Common myeloid progenitor, CD34-positive (primary cell): ENCODE measurements at regions not wholly inside any gene's neighbourhood (a gene's known extent, or its start where the extent isn't known, plus 50 kb on each side); places are given as distances from the start of the nearest gene placed in this dataset.

ENCODE experiments used
- CTCF ChIA-PET: fragments of 350-600 bp; sonication (Branson Sonifier 250); formaldehyde crosslinking; loops from one replicate; lab custom pipeline; 2021; ENCODE audit warnings: antibody characterized with exemption; lab: Charles Lee
- POLR2A ChIA-PET: fragments of 350-600 bp; sonication (Branson Sonifier 250); formaldehyde crosslinking; loops from one replicate; lab custom pipeline; 2021; ENCODE audit warnings: antibody characterized with exemption; lab: Charles Lee
- DNase-seq, 3 donors: peaks; one replicate each; pipeline versions ENCODE4 v3.0.0 to v3.0.0-alpha.2; 2013
- H3K27ac ChIP-seq, 2 experiments: 1 replicate in 1 of 2; 2 replicates in 1 of 2; pipeline ENCODE4 v1.7.0; 2013; ENCODE audit warnings: inconsistent platforms in 2 of 2, low read length in 2 of 2, mild to moderate bottlenecking in 2 of 2, low read depth in 1 of 2, moderate library complexity in 1 of 2; ENCODE audit not compliant: severe bottlenecking in 2 of 2, insufficient read depth in 1 of 2, poor library complexity in 1 of 2
- H3K27me3 ChIP-seq, 5 experiments: replicated peaks in 2 of 5; 1 replicate in 3 of 5; 2 replicates in 2 of 5; pipeline versions ENCODE4 v1.6.1 to v1.7.0; 2013; ENCODE audit warnings: low read length in 4 of 5, mild to moderate bottlenecking in 2 of 5, moderate library complexity in 2 of 5, inconsistent platforms in 1 of 5; ENCODE audit not compliant: insufficient read depth in 5 of 5, control insufficient read depth in 4 of 5
- H3K36me3 ChIP-seq, 4 experiments: 1 replicate in 2 of 4; 2 replicates in 2 of 4; pipeline versions ENCODE4 v1.6.1 to v1.7.0; 2013; ENCODE audit warnings: low read length in 3 of 4, control low read depth in 1 of 4, mild to moderate bottlenecking in 1 of 4; ENCODE audit not compliant: control insufficient read depth in 4 of 4, insufficient read depth in 4 of 4
- H3K4me1 ChIP-seq, 4 experiments: 1 replicate in 3 of 4; 2 replicates in 1 of 4; pipeline versions ENCODE4 v1.6.1 to v1.7.1; 2013; ENCODE audit warnings: low read length in 3 of 4, mild to moderate bottlenecking in 3 of 4, control low read depth in 1 of 4, inconsistent platforms in 1 of 4, moderate library complexity in 1 of 4; ENCODE audit not compliant: control insufficient read depth in 4 of 4, insufficient read depth in 4 of 4; ENCODE audit errors: control extremely low read depth in 1 of 4
- H3K4me3 ChIP-seq, 7 experiments: 1 replicate in 4 of 7; 2 replicates in 3 of 7; pipeline versions ENCODE4 v1.5.1 to v1.7.0; 2013; ENCODE audit warnings: mild to moderate bottlenecking in 7 of 7, low read length in 6 of 7, moderate library complexity in 6 of 7, inconsistent platforms in 2 of 7, low read depth in 2 of 7, control low read depth in 1 of 7; ENCODE audit not compliant: insufficient read depth in 4 of 7, control insufficient read depth in 1 of 7; ENCODE audit errors: extremely low read depth in 1 of 7
- H3K9me3 ChIP-seq, 5 experiments: 1 replicate in 4 of 5; 2 replicates in 1 of 5; pipeline versions ENCODE4 v1.6.1 to v1.7.1; 2013; ENCODE audit warnings: low read length in 4 of 5, mild to moderate bottlenecking in 2 of 5, inconsistent platforms in 1 of 5, low read depth in 1 of 5, moderate library complexity in 1 of 5; ENCODE audit not compliant: control insufficient read depth in 4 of 5, insufficient read depth in 2 of 5; ENCODE audit errors: control extremely low read depth in 1 of 5
- WGBS: methylation state at CpG from one replicate; pipeline ENCODE4 v1.1.5; 2013; ENCODE audit not compliant: insufficient coverage; 5-methylcytosine and 5-hydroxymethylcytosine counted together

DNA sequence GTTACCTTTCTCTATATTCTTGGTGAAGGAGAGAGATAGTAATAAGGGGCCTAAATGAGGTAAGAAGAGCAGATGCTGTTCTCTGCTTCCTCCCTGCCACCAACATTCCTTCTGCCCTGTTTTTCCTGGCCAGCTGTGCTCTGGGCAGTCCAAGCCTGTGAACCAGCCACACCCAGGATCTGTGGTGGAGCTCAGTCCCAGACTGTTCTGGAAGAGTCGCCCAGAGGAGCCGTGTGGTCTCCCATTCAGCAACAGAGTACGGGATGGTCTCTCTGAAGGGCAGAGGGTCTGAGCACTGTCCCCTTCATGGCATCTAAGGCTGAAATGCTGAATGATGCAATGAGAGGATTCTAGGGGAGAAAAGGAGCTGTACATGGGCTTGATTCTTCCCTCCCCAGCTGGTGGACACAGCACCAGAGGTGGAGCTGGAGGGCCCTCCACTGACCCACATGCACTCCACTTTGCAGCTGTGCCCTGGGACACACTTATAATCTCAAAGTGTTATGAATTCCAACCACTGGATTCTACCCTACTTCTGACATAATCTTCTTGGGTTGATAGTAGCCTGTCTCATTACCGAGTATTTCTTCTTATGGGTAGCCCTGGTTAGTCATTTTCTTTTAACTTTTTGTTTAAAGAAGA lies 70.8 kb upstream of the RPS23 start:
- 96% methylated on average over 3 of the region's 4 CpGs for WGBS
- no peak overlapping the region for H3K4me3 ChIP-seq
- no peak for DNase-seq
- no peak overlapping the region for H3K27ac ChIP-seq
- H3K36me3 ChIP-seq, result no peaks in the 10 kb centered on the region
- no peaks in the 10 kb centered on the region for H3K9me3 ChIP-seq
- ChIA-PET POLR2A (no interaction called here), CTCF (interaction anchor here (0.7 to 6.1 kb wide), 12 partner anchors 10 to 1214 kb away, joined by 3 to 57 read pairs (median 4); no protein-coding TSS in a partner anchor)
- H3K4me1 ChIP-seq, result peaks cover 2 to 12% (median 4%) of the 10 kb centered on the region in 4 experiments
- H3K27me3 ChIP-seq, result no peaks in the 10 kb centered on the region

- no peaks in the 10 kb centered on the region for H3K9me3 ChIP-seq
- no peaks in the 10 kb centered on the region for H3K27me3 ChIP-seq
- H3K4me3 ChIP-seq, result no peak overlapping the region
- no peak for DNase-seq
- no peaks in the 10 kb centered on the region for H3K36me3 ChIP-seq
- no peak overlapping the region for H3K27ac ChIP-seq
- ChIA-PET CTCF (interaction anchor here (0.9 to 2.0 kb wide), 6 partner anchors 8 to 1216 kb away, joined by 3 to 4 read pairs (median 3); no protein-coding TSS in a partner anchor), POLR2A (no interaction called here)
- H3K4me1 ChIP-seq, result peaks cover under 1 to 3% (median 2%) of the 10 kb centered on the region in 4 experiments
- 93% methylated on average over 10 of the region's 12 CpGs for WGBS
Measured at GRCh38 chr5:82347201-82347865, 69.2 kb upstream of the RPS23 start.

GRCh38 chr5:82346399-82347165 lies 68.4 kb upstream of the RPS23 start:
- CTCF ChIA-PET, result interaction anchor here (0.9 to 2.0 kb wide), 6 partner anchors 9 to 1217 kb away, joined by 3 to 4 read pairs (median 4); no protein-coding TSS in a partner anchor
- Histone ChIP-seq H3K4me3 (no peak overlapping the region), H3K9me3 (no peaks in the 10 kb centered on the region), H3K27me3 (no peaks in the 10 kb centered on the region), H3K36me3 (no peaks in the 10 kb centered on the region), H3K4me1 (peaks cover 0 to 1% (median 0%) of the 10 kb centered on the region in 4 experiments), H3K27ac (no peak overlapping the region)
- 95% methylated on average over 7 of the region's 10 CpGs for whole genome bisulfite sequencing
- POLR2A ChIA-PET, result no interaction called here
- DNase-seq, result no peak

DNA sequence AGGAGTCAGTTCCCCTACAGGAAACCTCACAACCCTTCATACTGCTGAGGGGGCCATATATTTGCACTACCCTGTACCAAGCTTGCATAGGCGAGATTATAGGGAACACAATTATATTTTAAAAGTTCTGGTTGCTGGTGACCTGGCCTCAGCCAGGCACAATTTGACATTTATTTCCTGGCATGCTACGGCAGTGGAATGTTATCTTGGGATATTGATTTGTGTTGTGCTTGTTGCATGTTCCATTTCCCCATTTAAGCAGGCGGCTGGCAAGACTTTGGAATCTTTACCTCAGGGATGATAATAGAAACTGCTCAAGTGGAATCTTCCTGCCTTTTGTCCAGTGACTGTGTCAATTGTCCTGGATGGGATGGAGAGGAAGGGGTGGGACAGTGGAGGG lies 67.0 kb upstream of the RPS23 start:
- WGBS, result 89% methylated on average over 2 of the region's 3 CpGs
- Histone ChIP-seq H3K27ac (no peak overlapping the region), H3K36me3 (no peaks in the 10 kb centered on the region), H3K27me3 (no peaks in the 10 kb centered on the region), H3K9me3 (no peaks in the 10 kb centered on the region), H3K4me3 (no peak overlapping the region), H3K4me1 (peaks cover 0 to 5% (median 0%) of the 10 kb centered on the region in 4 experiments)
- ChIA-PET CTCF (no interaction called here), POLR2A (no interaction called here)
- DNase-seq, result no peak

GRCh38 chr5:82341325-82341724 lies 63.2 kb upstream of the RPS23 start:
- ChIA-PET CTCF (interaction anchor here (1.6 kb wide), 1 partner anchor 9 kb away, joined by 9 read pairs; no protein-coding TSS in a partner anchor), POLR2A (no interaction called here)
- no peaks in the 10 kb centered on the region for H3K9me3 ChIP-seq
- no peak overlapping the region for H3K27ac ChIP-seq
- no peaks in the 10 kb centered on the region for H3K36me3 ChIP-seq
- H3K4me1 ChIP-seq, result peaks cover 0 to 5% (median 0%) of the 10 kb centered on the region in 4 experiments
- H3K27me3 ChIP-seq, result no peaks in the 10 kb centered on the region
- no peak for DNase-seq
- no CpG with 5 or more reads among the region's 1 CpG for WGBS
- no peak overlapping the region for H3K4me3 ChIP-seq

DNA sequence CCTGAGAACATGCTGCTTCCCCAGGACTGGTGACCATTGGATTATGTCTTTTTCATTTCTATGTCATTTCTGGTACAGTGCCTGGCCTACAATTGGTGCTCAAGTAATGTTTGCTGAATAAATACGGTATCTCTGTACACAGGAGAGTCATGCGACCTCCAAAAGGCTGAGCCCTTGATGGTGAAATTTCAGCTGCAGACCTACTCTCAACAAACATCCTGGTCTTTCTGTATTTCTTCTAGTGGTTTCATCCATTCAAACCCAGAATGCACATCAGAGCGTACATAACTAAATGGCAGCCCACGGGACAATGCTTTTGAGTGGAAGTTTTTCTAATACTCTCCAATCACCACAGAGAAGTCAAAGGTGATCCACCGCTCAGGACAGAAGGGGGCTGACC lies 62.6 kb upstream of the RPS23 start:
- CTCF ChIA-PET, result interaction anchor here (0.9 kb wide), 1 partner anchor 13 kb away, joined by 3 read pairs; no protein-coding TSS in a partner anchor
- no peaks in the 10 kb centered on the region for H3K27me3 ChIP-seq
- peaks cover 0 to 5% (median 0%) of the 10 kb centered on the region in 4 experiments for H3K4me1 ChIP-seq
- H3K4me3 ChIP-seq, result no peak overlapping the region
- H3K36me3 ChIP-seq, result no peaks in the 10 kb centered on the region
- POLR2A ChIA-PET, result no interaction called here
- no peak for DNase-seq
- H3K9me3 ChIP-seq, result no peaks in the 10 kb centered on the region
- 100% methylated on average over 3 of the region's 5 CpGs for WGBS
- H3K27ac ChIP-seq, result no peak overlapping the region
